ENCODE measurements at regions not wholly inside any gene's neighbourhood (a gene's known extent, or its start where the extent isn't known, plus 50 kb on each side); places are given as distances from the start of the nearest gene placed in this dataset.

DNA sequence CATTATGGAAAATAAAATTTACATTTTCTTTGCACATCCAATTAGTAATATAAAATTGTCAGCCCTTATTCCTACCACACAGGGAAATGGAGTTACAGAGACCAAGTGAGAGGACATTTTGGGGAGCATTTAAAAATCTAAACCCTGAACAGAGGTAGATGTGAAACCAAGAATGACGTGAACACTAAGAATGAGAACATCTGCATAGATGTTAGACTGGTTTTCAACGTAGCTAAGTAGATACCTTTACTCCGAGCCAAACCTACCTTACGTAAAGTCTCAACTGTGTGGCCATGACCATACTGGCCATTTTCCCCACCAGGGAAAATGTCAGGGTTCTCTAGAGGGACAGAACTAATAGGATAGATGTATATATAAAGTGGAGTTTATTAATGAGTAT lies 51.4 kb upstream of the THBS1 start:
- Histone ChIP-seq H3K4me3 (ENCODE audit: low read length) (no peak overlapping the region), H3K79me2 (ENCODE audit: control insufficient read depth, low read length) (no peaks in the 10 kb centered on the region), H3K4me2 (ENCODE audit: low read length) (no peak overlapping the region), H3K27ac (ENCODE audit: low read depth, low read length) (no peak overlapping the region), H3K27me3 (ENCODE audit: control insufficient read depth, low read length) (no peaks in the 10 kb centered on the region), H3K36me3 (ENCODE audit: control insufficient read depth, low read length) (no peaks in the 10 kb centered on the region), H3K4me1 (ENCODE audit: control insufficient read depth, low read length) (no peaks in the 10 kb centered on the region), H3K9me3 (ENCODE audit: control insufficient read depth, insufficient read depth, low read length) (no peaks in the 10 kb centered on the region), H4K20me1 (ENCODE audit: control insufficient read depth, insufficient read depth, low read depth, low read length) (no peaks in the 10 kb centered on the region), H3F3A (ENCODE audit: control insufficient read depth, insufficient read depth) (no peaks in the 10 kb centered on the region), H3K9me2 (replicated peaks; ENCODE audit: control insufficient read depth, low read length) (no peaks in the 10 kb centered on the region)
- TF ChIP-seq, protein P1, sequence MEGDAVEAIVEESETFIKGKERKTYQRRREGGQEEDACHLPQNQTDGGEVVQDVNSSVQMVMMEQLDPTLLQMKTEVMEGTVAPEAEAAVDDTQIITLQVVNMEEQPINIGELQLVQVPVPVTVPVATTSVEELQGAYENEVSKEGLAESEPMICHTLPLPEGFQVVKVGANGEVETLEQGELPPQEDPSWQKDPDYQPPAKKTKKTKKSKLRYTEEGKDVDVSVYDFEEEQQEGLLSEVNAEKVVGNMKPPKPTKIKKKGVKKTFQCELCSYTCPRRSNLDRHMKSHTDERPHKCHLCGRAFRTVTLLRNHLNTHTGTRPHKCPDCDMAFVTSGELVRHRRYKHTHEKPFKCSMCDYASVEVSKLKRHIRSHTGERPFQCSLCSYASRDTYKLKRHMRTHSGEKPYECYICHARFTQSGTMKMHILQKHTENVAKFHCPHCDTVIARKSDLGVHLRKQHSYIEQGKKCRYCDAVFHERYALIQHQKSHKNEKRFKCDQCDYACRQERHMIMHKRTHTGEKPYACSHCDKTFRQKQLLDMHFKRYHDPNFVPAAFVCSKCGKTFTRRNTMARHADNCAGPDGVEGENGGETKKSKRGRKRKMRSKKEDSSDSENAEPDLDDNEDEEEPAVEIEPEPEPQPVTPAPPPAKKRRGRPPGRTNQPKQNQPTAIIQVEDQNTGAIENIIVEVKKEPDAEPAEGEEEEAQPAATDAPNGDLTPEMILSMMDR (IDR thresholded peaks at IDR 0.05; ENCODE audit: low read depth, low read length, poor library complexity, severe bottlenecking): no peak
- TF ChIP-seq EZH2phosphoT487 (IDR thresholded peaks at IDR 0.05; ENCODE audit: borderline replicate concordance, low read length): no peak

DNA sequence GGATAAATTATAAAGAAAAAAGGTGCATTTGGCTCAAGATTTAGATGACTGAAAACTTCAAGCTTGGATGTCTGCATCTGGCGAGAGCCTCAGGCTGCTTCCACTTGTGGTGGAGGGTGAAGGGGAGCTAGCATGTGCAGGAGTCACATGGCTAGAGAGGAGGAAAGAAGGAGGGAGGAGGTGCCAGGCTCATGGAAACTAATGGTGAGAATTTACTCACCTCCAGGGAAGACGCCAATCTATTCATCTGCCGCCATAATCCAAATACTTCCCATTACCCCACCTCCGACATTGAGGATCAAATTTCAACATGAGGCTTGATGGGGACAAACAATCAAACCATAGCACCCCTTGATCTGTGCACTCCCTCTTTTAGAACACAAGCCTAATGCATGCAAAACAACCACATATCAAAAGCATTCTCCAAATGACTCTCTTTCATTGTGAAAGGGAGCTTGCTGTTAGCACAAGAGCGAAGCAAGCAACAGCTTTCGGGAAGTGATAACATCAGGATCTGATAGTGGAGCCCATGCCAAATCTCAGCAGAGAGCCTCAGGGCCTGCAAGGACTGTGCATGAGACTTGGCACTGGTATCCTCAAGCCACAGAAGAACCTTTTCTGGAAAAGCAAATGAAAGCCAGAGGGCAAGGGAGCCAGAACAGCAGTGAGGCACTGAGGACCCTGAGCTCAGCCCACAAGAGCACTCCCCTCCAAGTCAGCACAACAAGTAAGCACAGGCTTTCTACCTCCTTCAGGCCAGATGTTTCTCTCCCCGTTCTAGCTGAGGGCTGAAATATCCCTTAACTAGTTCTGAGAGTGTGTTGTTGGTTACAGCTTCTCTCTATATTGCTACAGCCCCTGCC lies 50.2 kb upstream of the THBS1 start:
- Histone ChIP-seq H3K9me2 (replicated peaks; ENCODE audit: control insufficient read depth, low read length) (no peaks in the 10 kb centered on the region), H3K4me3 (ENCODE audit: low read length) (no peak overlapping the region), H3K4me2 (ENCODE audit: low read length) (no peak overlapping the region), H4K20me1 (ENCODE audit: control insufficient read depth, insufficient read depth, low read depth, low read length) (no peaks in the 10 kb centered on the region), H3K79me2 (ENCODE audit: control insufficient read depth, low read length) (no peaks in the 10 kb centered on the region), H3K4me1 (ENCODE audit: control insufficient read depth, low read length) (no peaks in the 10 kb centered on the region), H3K36me3 (ENCODE audit: control insufficient read depth, low read length) (no peaks in the 10 kb centered on the region), H3K27ac (ENCODE audit: low read depth, low read length) (no peak overlapping the region), H3K9me3 (ENCODE audit: control insufficient read depth, insufficient read depth, low read length) (no peaks in the 10 kb centered on the region), H3F3A (ENCODE audit: control insufficient read depth, insufficient read depth) (no peaks in the 10 kb centered on the region), H3K27me3 (ENCODE audit: control insufficient read depth, low read length) (no peaks in the 10 kb centered on the region)
- TF ChIP-seq, protein P1 (IDR thresholded peaks at IDR 0.05; ENCODE audit: low read depth, low read length, poor library complexity, severe bottlenecking): no peak
- no peak for TF ChIP-seq EZH2phosphoT487 (IDR thresholded peaks at IDR 0.05; ENCODE audit: borderline replicate concordance, low read length)
